Gastrocnemius medialis (tissue), 4 donors: ENCODE measurements at regions not wholly inside any gene's neighbourhood (a gene's known extent, or its start where the extent isn't known, plus 50 kb on each side); places are given as distances from the start of the nearest gene placed in this dataset.
"Not testable (repeated sequence)": the region's sequence is repeated elsewhere in the genome, so short reads cannot be mapped to it uniquely, and the experiment has no call there.

ENCODE experiments used
- ATAC-seq, 2 donors: fragments of 150-250 bp; one replicate each; pipeline ENCODE4 v1.9.1; 2016
- DNase-seq, 2 donors: peaks; one replicate each; pipeline ENCODE4 v3.0.0-alpha.2; 2019
- H3K27ac ChIP-seq, 4 donors: fragments of 200-600 bp; sonication (generic); 1 replicate in 1 of 4; 2 replicates in 3 of 4; pipeline ENCODE4 v1.5.1; 2016 to 2018; ENCODE audit warnings: mild to moderate bottlenecking in 2 of 4, moderate library complexity in 1 of 4
- H3K27me3 ChIP-seq, 3 donors: fragments of 200-600 bp; sonication (generic) in 2 of 3; 1 replicate in 1 of 3; 2 replicates in 2 of 3; pipeline versions ENCODE4 v1.5.1 to v1.6.0; 2016 to 2019; ENCODE audit warnings: mild to moderate bottlenecking in 1 of 3, moderate library complexity in 1 of 3
- H3K36me3 ChIP-seq, 2 donors: fragments of 200-600 bp; sonication (generic) in 1 of 2; one replicate each; pipeline ENCODE4 v1.5.1; 2017 to 2018
- H3K4me1 ChIP-seq, 2 donors: fragments of 200-600 bp; sonication (generic) in 1 of 2; one replicate each; pipeline ENCODE4 v1.5.1; 2016 to 2017; ENCODE audit warnings: mild to moderate bottlenecking in 2 of 2
- H3K4me3 ChIP-seq, 4 donors: fragments of 200-600 bp; sonication (generic) in 3 of 4; 1 replicate in 1 of 4; 2 replicates in 3 of 4; pipeline ENCODE4 v1.5.1; 2016 to 2019; ENCODE audit warnings: mild to moderate bottlenecking in 2 of 4
- H3K9me3 ChIP-seq, 3 donors: fragments of 200-600 bp; sonication (generic) in 2 of 3; 1 replicate in 1 of 3; 2 replicates in 2 of 3; pipeline ENCODE4 v1.5.1; 2016 to 2019
- POLR2A ChIP-seq, 2 donors: fragments of 450-650 bp; IDR thresholded peaks; one replicate each; pipeline ENCODE4 v1.6.1; 2017; ENCODE audit warnings: antibody characterized with exemption in 2 of 2, mild to moderate bottlenecking in 2 of 2, moderate library complexity in 2 of 2
- in situ Hi-C, 4 donors: fragments of 200-750 bp; cut with MboI; loops; one replicate each; pipeline versions ENCODE4 v1.15.0 to v1.8.0; 2017; ENCODE audit warnings: low sequenced_read_pairs in 4 of 4
- intact Hi-C: fragments of 100-400 bp; cut with DNase I; formaldehyde crosslinking; loops from one replicate; pipeline ENCODE4 v1.15.1; 2023; ENCODE audit warnings: low total_unique reads
- TF ChIP-seq, protein P1 (sequence below), 5 experiments: fragments of 450-650 bp in 3 of 5; fragments of 200-600 bp in 2 of 5; sonication (generic) in 2 of 5; IDR thresholded peaks in 4 of 5; conservative IDR thresholded peaks in 1 of 5; 1 replicate in 4 of 5; 2 replicates in 1 of 5; pipeline ENCODE4 v1.5.1; 2016 to 2019; ENCODE audit warnings: antibody characterized with exemption in 5 of 5, mild to moderate bottlenecking in 3 of 5, moderate library complexity in 3 of 5

DNA sequence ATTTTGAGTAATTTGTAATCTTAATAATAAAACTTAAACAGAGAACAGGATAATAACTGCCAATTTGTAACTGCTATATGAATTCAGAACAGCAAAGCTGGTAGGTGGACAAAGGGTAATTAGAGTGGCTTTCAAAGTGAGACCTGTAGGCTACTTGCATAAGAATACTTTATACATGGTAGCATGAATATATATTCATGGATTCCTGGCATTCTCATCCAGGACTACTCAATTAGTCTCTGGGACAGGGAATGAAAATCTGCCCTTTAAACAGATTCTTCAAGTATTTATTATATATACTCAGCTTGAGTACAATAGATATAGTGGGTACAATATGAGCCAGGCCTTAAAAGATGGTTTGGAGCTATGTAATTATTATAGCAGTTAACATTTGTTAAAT, 419.9 kb downstream of the PIK3C3 start:
- ATAC-seq = no peak
- no peaks in the 10 kb centered on the region for H3K4me1 ChIP-seq
- no peak for TF ChIP-seq POLR2A (IDR thresholded peaks at IDR 0.05)
- TF ChIP-seq, protein P1, sequence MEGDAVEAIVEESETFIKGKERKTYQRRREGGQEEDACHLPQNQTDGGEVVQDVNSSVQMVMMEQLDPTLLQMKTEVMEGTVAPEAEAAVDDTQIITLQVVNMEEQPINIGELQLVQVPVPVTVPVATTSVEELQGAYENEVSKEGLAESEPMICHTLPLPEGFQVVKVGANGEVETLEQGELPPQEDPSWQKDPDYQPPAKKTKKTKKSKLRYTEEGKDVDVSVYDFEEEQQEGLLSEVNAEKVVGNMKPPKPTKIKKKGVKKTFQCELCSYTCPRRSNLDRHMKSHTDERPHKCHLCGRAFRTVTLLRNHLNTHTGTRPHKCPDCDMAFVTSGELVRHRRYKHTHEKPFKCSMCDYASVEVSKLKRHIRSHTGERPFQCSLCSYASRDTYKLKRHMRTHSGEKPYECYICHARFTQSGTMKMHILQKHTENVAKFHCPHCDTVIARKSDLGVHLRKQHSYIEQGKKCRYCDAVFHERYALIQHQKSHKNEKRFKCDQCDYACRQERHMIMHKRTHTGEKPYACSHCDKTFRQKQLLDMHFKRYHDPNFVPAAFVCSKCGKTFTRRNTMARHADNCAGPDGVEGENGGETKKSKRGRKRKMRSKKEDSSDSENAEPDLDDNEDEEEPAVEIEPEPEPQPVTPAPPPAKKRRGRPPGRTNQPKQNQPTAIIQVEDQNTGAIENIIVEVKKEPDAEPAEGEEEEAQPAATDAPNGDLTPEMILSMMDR (IDR thresholded peaks at IDR 0.05 in 4 of 5, conservative IDR thresholded peaks at IDR 0.05 in 1 of 5) = no peak
- DNase-seq = no peak
- no peaks in the 10 kb centered on the region for H3K9me3 ChIP-seq
- H3K27me3 ChIP-seq = no peaks in the 10 kb centered on the region
- in situ Hi-C loops = no loop called here
- no peak overlapping the region for H3K27ac ChIP-seq
- intact Hi-C loops = no loop called here
- no peaks in the 10 kb centered on the region for H3K36me3 ChIP-seq
- no peak overlapping the region for H3K4me3 ChIP-seq

- H3K27me3 ChIP-seq, in situ Hi-C loops, ATAC-seq, intact Hi-C loops, H3K36me3 ChIP-seq, H3K4me1 ChIP-seq, H3K4me3 ChIP-seq, H3K9me3 ChIP-seq, DNase-seq, H3K27ac ChIP-seq: not testable (repeated sequence)
Measured at GRCh38 chr18:42378854-42379253, 423.8 kb downstream of the PIK3C3 start.

- H3K27me3 ChIP-seq, in situ Hi-C loops, H3K27ac ChIP-seq, H3K36me3 ChIP-seq, H3K4me1 ChIP-seq, H3K4me3 ChIP-seq, intact Hi-C loops, H3K9me3 ChIP-seq, ATAC-seq, DNase-seq: not testable (repeated sequence)
Measured at GRCh38 chr18:42381236-42381635, 426.2 kb downstream of the PIK3C3 start.

GRCh38 chr18:42392416-42392815, 437.4 kb downstream of the PIK3C3 start:
- no peak overlapping the region for H3K27ac ChIP-seq
- no peak for TF ChIP-seq POLR2A (IDR thresholded peaks at IDR 0.05)
- TF ChIP-seq, protein P1 (IDR thresholded peaks at IDR 0.05 in 4 of 5, conservative IDR thresholded peaks at IDR 0.05 in 1 of 5) = no peak
- H3K9me3 ChIP-seq = no peaks in the 10 kb centered on the region
- H3K4me1 ChIP-seq = no peaks in the 10 kb centered on the region
- in situ Hi-C loops (no loop called here), intact Hi-C loops (no loop called here)
- H3K4me3 ChIP-seq = no peak overlapping the region
- no peak for ATAC-seq
- no peaks in the 10 kb centered on the region for H3K27me3 ChIP-seq
- no peaks in the 10 kb centered on the region for H3K36me3 ChIP-seq
- no peak for DNase-seq

DNA sequence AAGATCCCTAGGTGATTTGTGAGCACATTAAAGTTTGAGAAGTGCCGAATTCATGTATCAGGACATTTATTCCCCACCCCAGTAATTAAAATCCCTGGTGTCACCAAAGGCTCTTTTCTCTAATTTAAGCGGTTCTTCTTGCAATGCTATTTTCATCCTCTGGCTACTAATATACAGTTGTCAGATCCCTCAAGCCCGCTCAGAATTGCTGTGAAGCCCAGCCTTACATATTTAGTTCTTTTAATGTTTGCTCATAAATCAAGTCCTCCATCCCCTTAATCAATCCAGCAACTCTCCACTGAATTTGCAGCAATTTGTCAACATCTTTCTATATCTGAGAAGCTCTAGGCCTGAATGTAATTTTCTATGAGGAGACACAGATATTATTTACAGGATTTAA, 437.9 kb downstream of the PIK3C3 start:
- ATAC-seq (no peak), DNase-seq (no peak)
- Histone ChIP-seq H3K27ac (no peak overlapping the region), H3K27me3 (no peaks in the 10 kb centered on the region), H3K4me1 (no peaks in the 10 kb centered on the region), H3K9me3 (no peaks in the 10 kb centered on the region), H3K36me3 (no peaks in the 10 kb centered on the region), H3K4me3 (no peak overlapping the region)
- in situ Hi-C loops = no loop called here
- TF ChIP-seq, protein P1 (IDR thresholded peaks at IDR 0.05 in 4 of 5, conservative IDR thresholded peaks at IDR 0.05 in 1 of 5) = no peak
- no peak for TF ChIP-seq POLR2A (IDR thresholded peaks at IDR 0.05)
- intact Hi-C loops = no loop called here

DNA sequence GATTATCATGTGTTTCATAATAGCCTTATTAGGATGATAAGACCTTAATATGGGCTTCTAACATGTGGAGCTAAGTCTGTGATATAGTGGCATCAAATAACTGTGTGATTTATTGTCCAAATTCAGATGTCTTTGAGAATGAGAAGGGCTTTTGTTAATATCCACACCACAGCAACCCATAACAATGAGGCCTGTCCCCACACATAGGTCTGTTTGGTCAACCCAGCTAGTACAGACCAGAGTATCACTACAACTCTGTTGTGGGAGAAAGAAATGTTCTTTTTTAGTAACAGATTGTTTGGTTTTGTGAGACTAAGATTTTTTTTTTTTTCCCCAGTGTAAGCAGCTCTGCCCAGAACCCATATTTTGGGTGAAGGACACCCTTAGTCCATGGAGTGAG, 439.2 kb downstream of the PIK3C3 start:
- intact Hi-C loops (no loop called here), in situ Hi-C loops (no loop called here)
- no peak overlapping the region for H3K27ac ChIP-seq
- H3K4me3 ChIP-seq = no peak overlapping the region
- H3K36me3 ChIP-seq = no peaks in the 10 kb centered on the region
- no peak for TF ChIP-seq POLR2A (IDR thresholded peaks at IDR 0.05)
- TF ChIP-seq, protein P1 (IDR thresholded peaks at IDR 0.05 in 4 of 5, conservative IDR thresholded peaks at IDR 0.05 in 1 of 5) = no peak
- no peaks in the 10 kb centered on the region for H3K27me3 ChIP-seq
- DNase-seq = no peak
- H3K9me3 ChIP-seq = no peaks in the 10 kb centered on the region
- no peaks in the 10 kb centered on the region for H3K4me1 ChIP-seq
- ATAC-seq = no peak
